ENCODE measurements at regions not wholly inside any gene's neighbourhood (a gene's known extent, or its start where the extent isn't known, plus 50 kb on each side); places are given as distances from the start of the nearest gene placed in this dataset.

DNA sequence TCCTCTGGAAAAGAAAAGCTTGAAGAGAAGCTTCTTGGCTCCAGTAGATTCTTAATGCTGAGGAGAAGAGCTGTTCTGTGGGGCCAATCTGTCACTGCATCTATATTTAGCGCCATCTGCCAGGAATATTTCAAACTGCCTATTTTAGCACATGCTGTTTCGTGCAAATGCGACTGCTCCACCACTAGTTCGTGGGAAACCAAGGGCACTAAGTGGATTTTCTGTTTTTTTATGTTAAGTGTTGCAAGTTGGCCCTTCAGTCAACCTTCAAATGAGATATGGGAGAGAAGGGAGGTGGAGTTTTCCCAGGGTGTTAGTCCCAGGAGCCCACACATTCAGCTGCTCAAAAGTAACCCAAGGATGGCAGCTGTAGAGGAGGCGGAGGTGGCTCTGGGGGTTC, 91.9 kb downstream of the TSEN15 start:
- FAIRE-seq (no peak), DNase-seq (ENCODE audit: low read depth in 1 of 2, low spot score in 2 of 2) (no peak)
- ChIA-PET POLR2A (ENCODE audit: partially characterized antibody) (no interaction called here), CTCF (ENCODE audit: partially characterized antibody) (interaction anchor here (1.2 to 1.3 kb wide), 2 partner anchors 42 to 520 kb away, joined by 4 read pairs; no protein-coding TSS in a partner anchor)
- TF ChIP-seq TEAD4 (IDR thresholded peaks at IDR 0.05; ENCODE audit: low read depth, low read length) (no peak), ASH2L (IDR thresholded peaks at IDR 0.05; ENCODE audit: low read length) (no peak), EP300 (IDR thresholded peaks at IDR 0.05; ENCODE audit: borderline replicate concordance in 1 of 2, low read depth in 2 of 2, low read length in 2 of 2) (no peak), CEBPB (IDR thresholded peaks at IDR 0.05; ENCODE audit: low read depth, low read length) (no peak), JUN (IDR thresholded peaks at IDR 0.05; ENCODE audit: low read depth, low read length) (no peak), NRF1 (IDR thresholded peaks at IDR 0.05; ENCODE audit: low read depth, low read length) (no peak)
- TF ChIP-seq, protein P1, sequence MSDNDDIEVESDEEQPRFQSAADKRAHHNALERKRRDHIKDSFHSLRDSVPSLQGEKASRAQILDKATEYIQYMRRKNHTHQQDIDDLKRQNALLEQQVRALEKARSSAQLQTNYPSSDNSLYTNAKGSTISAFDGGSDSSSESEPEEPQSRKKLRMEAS (IDR thresholded peaks at IDR 0.05), result no peak
- Histone ChIP-seq H3K14ac (ENCODE audit: insufficient read length) (no peak overlapping the region), H2AK5ac (ENCODE audit: low read depth, low read length) (no peak overlapping the region), H3K4me3 (ENCODE audit: extremely low read depth in 1 of 4, insufficient read depth in 2 of 4, low read depth in 3 of 4, low read length in 4 of 4) (no peak overlapping the region), H3K79me2 (ENCODE audit: control insufficient read depth in 1 of 2, insufficient read depth in 2 of 2, low read length in 2 of 2) (no peaks in the 10 kb centered on the region), H4K91ac (replicated peaks; ENCODE audit: insufficient read length, low read length) (no peak overlapping the region), H3K4me2 (ENCODE audit: insufficient read depth in 1 of 2, low read depth in 2 of 2, low read length in 2 of 2) (no peak overlapping the region), H3K27me3 (replicated peaks in 1 of 4; ENCODE audit: control insufficient read depth in 3 of 4, extremely low read depth in 1 of 4, insufficient read depth in 3 of 4, low read length in 3 of 4) (no peaks in the 10 kb centered on the region), H2BK20ac (ENCODE audit: low read length) (no peak overlapping the region), H2BK15ac (ENCODE audit: low read length) (no peak overlapping the region), H3K79me1 (ENCODE audit: low read depth, low read length) (no peaks in the 10 kb centered on the region), H4K5ac (ENCODE audit: insufficient read length, low read depth, low read length) (no peak overlapping the region), H3K9ac (replicated peaks in 1 of 4; ENCODE audit: extremely low read depth in 1 of 4, low read depth in 3 of 4, low read length in 3 of 4) (no peak overlapping the region), H4K20me1 (replicated peaks in 1 of 2; ENCODE audit: control insufficient read depth in 1 of 2, insufficient read depth in 2 of 2, low read length in 2 of 2) (no peaks in the 10 kb centered on the region), H3K36me3 (ENCODE audit: control insufficient read depth in 2 of 4, insufficient read depth in 4 of 4, low read length in 3 of 4) (no peaks in the 10 kb centered on the region), H2AFZ (ENCODE audit: low read length) (no peak overlapping the region), H2BK120ac (replicated peaks; ENCODE audit: low read depth, low read length) (no peak overlapping the region), H4K8ac (ENCODE audit: extremely low read depth, insufficient read depth, low read length) (no peak overlapping the region), H3K9me3 (ENCODE audit: insufficient read depth in 2 of 2, low read depth in 1 of 2, low read length in 1 of 2) (peaks cover 0 to 3% of the 10 kb centered on the region in 2 experiments; a peak in 1 of 4 replicates), H2BK5ac (ENCODE audit: low read depth, low read length) (no peak overlapping the region), H3K4ac (replicated peaks; ENCODE audit: insufficient read length, low read depth, low read length) (no peak overlapping the region), H3K23me2 (ENCODE audit: low read depth, low read length) (no peaks in the 10 kb centered on the region), H3K4me1 (replicated peaks in 1 of 4; ENCODE audit: control insufficient read depth in 3 of 4, insufficient read depth in 4 of 4, low read length in 3 of 4) (no peaks in the 10 kb centered on the region), H2BK12ac (ENCODE audit: low read depth, low read length) (no peak overlapping the region), H3K23ac (ENCODE audit: insufficient read length) (no peak overlapping the region), H3K27ac (ENCODE audit: low read depth, low read length) (no peak overlapping the region), H3K18ac (ENCODE audit: extremely low read depth, low read length) (no peak overlapping the region), H3K56ac (replicated peaks; ENCODE audit: insufficient read length, low read depth, low read length) (no peak overlapping the region)
- 86% methylated on average over 5 of the region's 5 CpGs; no CpG with 5 or more reads in 1 of the 2 experiments for WGBS, 2 experiments (ENCODE audit: extremely low coverage in 1 of 2, insufficient coverage in 1 of 2, insufficient read length in 1 of 2, insufficient replicate concordance in 2 of 2, low coverage in 1 of 2, low lambda C conversion rate in 2 of 2, missing lambda C conversion rate in 1 of 2)
